Urothelium cell line (cell line): ENCODE measurements at regions not wholly inside any gene's neighbourhood (a gene's known extent, or its start where the extent isn't known, plus 50 kb on each side); places are given as distances from the start of the nearest gene placed in this dataset.

Source experiments
- DNase-seq: peaks from one replicate; pipeline ENCODE4 v3.0.0; 2011; ENCODE audit warnings: low spot score, mixed read lengths
- FAIRE-seq: peaks from 2 replicates; lab custom pipeline; 2011; peaks lifted over from hg19 to GRCh38; lab: Jason Lieb, UNC

DNA sequence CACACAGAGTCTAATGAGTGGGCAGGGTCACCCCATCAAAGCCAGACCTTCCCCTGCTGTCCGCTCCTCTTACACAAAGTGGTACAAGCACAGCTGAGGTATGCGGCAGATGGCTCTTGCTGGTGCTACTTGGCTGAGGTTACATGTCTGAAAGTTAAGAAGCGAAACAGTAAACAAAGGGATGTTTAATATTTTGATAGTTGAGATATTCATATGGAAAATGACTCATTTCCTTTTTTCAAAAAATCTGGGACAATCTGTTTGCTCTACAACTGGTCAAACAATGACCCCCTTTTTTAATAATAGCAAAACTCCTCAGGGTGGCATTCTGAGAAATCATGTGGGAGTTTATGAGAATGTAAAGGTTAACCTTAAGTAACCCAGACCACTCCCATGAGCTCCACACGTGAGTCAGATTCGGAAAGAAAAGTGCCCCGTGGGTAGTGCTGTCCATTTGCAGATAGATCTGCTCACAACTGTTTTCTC, 245.3 kb downstream of the TBXT start:
- FAIRE-seq: no peak
- DNase-seq: peak; percentile 53

DNA sequence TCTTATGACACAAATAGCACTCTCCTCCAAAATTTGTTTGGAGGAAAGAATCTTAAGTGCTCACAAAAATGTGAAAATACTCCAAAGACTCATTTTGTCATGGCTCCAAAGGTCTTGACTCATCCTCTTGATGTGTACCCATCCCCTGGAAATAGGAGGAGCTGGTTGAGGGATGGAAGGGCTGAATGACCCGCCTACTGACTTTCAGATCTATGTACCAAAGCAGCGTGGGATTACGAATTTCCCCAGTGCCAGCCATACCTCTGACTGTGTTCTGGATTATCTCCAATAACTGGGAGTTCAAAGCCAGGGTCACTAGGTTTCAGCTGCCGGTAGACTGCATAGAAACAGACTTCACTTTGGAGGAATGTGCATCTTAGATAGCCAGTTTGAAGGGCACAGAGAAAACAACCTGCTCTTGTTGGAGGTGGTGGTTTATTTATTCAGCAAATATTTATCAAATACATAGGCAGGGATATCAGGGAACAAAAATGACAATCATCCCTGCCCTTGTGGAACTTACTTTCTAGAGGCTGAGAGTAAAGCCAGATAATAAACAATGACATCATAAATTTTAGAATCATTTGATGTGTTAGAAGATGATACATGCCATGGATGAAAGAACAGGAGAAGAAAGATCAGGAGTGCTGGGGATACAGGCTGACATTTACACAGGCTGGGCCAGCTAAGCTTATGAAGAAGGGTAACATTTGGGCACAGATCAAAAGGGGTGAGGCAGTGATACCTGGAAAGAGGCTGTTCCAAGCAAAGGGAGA, 246.6 kb downstream of the TBXT start:
- peak; percentile 14 for DNase-seq
- FAIRE-seq: no peak

DNA sequence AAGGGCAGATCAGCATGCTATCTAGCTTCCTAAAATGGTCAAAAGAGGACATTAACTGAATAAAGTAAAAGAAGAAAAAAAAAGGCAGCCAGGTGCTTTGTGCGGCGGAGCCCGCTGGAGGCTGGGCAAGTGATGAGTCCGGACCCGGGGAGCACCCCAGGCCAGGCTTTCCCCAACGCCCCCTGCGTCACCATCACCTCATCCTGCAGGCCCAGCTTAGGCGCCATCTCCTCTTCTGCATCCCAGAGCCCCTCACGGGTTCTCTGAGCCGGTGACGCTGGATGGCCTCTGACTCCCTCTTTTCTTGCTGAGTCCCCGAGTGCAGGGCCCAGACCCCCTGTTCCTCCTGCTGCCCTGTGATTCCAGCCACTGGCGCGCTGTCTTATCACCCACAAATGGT, 250.1 kb downstream of the TBXT start:
- DNase-seq (no peak), FAIRE-seq (no peak)

DNA sequence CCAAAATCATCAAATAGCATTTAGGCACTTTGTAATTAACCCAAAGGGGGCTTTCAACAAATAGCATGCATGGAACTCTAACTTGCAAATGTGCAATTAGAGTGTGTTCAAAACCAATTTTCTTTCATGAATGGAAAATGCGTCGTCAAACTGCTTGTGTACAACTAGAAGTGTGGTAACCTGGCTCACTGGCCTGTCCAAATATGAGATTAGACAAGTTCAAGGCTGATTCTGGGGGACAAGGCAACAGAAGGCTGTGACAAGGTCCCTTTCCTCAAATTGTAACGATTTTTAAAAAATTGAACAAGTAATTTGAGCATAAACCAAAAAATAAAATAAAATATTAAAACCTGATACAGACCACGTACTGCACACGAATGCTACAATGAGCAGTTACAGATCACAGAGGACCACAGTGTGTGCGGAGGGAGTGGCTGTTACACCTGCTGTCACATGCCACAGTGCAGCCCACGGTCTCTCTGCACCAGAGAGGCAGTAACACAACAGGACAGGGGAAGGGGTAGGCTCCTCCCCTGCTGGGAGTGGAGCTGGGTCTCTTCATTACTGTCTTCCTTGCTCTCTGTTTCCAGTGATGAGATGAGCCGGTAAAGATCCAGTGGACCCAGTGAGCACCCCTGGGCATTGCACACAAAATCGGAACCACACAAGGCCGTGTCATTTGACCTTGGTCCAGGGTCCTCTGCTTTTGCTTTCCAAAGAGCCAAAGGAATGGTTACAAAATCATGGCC, 252.2 kb upstream of the PDE10A start:
- DNase-seq: no peak
- no peak for FAIRE-seq

DNA sequence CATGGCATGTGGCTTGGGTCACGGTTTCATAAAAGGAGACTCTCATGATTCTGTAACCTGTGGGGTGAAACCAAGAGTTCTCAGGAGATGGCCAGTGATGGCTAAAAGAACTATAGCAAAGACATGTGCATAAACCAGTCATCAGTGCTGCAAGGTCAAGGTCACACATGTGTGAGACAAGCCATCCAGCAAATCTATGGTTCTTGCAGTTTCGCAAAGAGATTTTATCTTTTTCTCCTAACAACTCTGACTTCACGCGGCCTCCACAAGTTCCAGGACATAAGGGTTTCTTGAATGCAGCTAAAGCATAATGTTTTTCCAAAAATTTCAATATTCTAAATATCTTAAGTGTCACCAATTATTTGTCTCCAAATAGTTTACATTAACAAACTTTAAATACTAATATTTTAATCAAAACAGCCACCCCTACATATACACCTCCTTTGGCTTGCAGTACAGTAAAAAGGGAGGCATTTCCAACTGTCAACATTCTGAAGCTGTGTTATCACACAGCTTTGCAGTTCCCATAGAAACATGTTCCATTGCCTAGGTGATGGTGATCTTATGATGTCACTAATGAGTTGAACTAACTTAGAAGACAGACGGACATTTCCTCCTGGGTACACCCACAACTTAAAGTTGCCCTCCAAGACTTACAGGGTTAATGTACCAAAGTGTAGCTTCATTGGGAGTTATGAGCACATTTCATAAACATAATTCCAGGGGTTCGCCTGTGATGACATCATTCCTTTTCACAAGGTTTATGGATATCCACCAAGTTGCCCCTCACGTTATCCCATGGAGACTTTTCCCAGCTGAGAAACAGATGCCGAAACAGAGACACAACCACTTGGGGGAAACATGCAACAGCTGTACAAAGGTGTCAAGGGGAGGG, 250.9 kb upstream of the PDE10A start:
- DNase-seq: no peak
- FAIRE-seq: no peak

DNA sequence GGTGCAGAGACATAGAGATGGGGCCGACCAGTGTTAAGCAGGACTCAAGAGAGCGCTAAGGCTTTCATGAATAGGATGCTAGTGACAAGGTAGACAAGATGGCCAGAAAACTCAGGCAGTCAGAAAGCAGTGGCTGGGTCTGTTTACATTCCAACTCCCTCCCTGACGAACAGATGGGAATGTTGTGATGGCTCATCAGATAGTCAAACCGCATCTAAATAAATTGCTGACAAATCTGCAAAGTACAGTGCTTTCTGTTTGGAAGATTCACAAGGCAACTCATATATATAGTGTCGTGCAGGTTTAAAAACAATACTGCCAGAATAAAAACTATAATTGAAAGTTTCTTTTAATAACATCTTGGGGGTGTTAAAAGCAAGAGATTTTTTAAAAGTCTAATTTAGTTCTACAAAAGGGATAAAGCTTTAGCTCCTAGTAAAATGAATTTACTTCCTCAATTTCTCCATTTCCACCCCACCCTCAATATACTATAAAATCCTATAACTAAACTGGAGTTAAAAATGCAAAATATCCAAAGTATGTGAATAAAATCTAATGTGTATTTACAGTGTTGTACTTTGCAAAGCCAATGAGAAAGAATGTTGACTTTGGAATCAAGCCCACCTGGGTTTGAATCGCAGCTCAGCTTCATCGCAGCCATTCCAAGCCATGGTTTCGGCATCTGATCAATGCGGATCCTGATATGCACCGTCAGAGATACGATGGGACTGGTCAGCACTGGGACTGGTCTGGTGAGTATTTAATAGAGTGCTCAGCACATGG, 247.3 kb upstream of the PDE10A start:
- no peak for FAIRE-seq

DNA sequence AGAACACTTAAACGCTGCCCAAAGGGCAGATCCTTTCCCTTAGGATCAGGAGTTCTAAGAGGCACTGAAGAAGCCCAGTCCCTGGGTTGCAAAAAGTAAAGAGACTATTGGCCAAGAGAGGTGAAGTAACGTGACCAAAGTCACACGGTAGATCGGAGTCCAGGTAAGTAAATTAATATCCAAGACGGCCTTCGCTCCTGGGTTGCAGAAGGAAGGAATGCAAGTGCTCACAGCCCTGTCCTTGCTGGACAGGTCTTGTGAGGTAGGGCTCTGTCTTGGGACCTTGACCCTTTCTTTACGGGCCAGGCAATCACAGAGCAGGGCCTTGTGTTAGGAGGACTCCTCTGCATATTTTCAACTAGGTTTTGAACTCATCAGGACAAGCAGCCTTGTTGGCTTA, 243.7 kb upstream of the PDE10A start:
- FAIRE-seq: no peak
- no peak for DNase-seq

More for the DNA sequence above, 247.3 kb upstream of the PDE10A start:
- DNase-seq: no peak

DNA sequence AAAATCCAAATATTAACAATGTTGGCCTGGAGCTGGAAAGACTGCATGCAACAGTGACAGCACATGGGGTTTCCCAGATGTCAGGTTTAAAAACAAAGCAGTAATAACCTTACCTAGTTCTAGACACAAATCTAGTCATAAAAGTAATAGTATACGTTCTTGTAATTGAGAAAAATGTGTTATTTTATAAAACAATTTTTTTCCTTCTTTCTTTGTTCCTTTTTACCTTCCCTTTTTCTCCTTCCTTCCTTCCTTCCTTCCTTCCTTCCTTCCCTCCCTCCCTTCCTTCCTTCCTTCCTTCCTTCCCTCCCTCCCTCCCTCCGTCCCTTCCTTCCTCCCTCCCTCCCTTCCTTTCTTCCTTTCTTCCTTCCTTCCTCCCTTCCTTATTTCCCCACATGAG, 242.7 kb upstream of the PDE10A start:
- FAIRE-seq: no peak
- no peak for DNase-seq

DNA sequence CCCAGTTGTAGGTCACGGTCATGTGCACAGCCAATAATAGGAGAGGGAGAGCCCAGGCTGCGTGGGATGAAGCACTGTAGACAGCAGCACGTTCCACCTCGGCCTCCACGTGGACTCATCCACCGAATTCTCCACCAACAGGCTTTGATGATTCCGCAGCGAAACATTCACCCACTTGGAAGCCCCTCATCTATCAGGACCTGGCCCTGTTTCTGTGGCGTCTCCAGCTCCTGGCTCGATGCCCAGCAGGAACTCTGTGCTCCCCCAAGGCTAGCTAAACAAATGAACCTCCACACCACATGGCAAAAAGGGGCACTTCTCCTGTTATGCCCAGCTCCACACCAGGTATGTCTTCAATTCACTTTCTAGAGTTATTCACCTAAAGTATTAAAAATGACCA, 237.9 kb upstream of the PDE10A start:
- DNase-seq: no peak
- FAIRE-seq: no peak

DNA sequence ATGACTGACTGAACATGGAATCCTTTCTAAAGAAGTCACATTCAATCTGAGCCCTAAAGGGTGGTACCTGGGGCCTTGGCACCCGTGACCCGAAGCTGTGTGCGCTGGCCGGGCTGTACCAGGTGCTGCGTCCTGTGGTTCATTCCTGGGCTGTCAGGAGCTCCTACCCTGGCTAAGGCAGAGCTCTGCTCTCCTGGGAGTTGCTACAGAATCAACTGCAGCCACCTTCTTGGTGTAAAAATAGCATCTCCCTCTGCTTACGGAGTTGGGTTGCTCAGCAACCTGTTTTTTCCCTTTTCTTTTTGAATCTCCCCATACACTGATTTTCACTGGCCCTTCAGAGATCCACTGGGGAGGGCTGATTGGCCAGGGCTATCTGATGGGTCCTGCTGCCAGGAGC, 236.6 kb upstream of the PDE10A start:
- FAIRE-seq (no peak), DNase-seq (no peak)

DNA sequence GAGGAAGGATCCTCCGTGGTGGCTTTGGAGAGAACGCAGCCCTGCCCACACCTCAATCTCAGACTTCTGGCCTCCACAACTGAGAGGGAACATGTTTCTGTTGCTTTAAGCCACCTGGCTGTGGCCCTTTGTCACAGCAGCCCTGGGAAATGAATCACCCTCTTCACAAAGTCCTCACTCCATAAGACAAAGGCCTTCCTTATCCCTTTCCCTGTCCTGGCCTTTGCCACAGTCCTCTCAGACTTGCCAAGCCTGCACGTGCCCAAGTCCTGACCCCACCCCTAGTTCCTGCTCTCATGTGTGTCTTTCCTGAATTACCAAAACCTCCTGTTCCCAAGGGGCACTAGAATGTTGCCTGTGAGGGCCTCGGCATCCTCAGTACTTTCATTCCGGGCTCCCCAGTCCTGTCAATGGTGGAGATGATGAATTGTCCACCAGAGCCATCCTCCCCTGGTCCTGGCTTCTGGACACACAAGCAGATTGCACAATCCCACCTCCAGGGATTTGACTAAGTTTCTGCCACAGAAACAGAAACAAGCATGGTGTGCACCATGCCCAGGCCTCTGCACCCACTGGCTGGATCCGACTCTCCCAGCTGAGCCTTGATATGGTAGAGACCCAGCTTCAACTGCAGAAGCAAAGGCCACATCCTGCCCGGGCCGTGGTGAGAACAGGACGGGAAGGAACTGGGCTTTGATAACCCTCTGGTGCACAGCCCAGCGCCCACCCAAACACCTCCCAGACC, 232.6 kb upstream of the PDE10A start:
- no peak for FAIRE-seq

DNA sequence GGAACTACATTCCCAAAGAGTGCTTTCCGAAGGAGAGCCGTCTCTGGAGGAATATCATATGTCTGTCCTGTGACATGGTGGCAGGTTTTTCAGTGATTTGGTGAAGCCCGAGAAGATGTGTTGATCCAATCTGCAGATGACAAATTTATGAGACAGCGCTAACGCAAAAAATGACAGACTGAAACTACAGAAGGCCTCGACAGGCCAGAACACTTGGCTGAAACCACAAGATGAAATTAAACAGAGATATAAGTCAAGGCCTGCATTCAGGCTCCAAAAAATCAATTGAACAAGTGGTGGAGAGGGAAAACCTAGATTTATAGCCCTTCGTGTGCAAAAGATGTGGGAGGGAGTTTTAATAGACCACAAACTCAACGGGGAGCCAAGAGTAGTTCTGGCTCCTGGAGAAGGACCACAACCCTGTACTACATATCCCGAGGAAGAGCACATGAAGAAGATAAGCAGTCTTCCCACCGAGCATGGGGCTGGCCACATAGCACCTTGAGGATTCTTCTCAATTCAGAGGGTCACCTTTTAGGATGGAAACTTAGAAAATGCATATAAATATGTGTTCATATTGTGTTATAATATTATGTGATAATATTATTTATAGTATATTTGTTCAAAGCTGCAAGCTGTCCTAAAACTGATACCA, 231.3 kb upstream of the PDE10A start:
- FAIRE-seq: no peak

More for the DNA sequence above, 232.6 kb upstream of the PDE10A start:
- peak; percentile 27 for DNase-seq

DNA sequence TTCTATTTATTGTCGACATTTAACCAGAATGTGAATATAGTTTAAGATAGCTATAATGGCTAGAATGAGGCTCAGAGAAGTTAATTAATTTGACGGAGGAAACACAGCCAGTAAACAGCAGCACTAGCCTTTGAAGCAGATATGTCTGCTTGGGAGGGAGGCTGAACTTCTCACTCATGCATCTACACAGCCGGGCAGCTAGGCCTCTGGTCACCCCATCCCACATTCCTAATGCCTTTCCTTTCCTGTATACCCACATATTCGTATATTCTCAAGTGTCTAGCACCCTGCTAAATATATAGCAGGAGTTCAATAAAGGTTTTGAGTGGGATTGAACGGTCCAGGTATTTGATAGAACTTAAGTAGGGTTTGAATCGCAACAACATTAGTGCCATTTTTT, 230.4 kb upstream of the PDE10A start:
- no peak for DNase-seq
- no peak for FAIRE-seq

More for the DNA sequence above, 231.3 kb upstream of the PDE10A start:
- no peak for DNase-seq

DNA sequence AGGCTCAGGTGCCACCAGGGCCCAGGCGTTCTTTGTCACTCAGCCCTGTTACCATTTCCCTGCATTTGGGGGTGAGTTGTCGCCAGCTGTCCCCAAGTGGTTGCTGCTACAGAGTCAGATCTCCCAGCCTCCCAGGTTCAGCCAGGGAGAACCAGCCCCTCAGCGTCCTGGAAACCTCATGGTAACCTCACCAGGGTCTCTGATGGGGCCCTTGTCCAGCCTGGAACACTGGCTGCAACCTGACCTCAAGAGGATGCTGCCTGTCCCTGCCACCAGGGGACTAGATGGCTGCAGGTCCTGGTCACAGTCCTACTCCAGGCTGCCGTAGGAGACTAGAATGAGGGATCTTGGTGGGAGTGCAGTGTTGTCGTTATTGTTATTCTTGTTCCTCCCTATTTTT, 228.3 kb upstream of the PDE10A start:
- no peak for FAIRE-seq
- DNase-seq: no peak

DNA sequence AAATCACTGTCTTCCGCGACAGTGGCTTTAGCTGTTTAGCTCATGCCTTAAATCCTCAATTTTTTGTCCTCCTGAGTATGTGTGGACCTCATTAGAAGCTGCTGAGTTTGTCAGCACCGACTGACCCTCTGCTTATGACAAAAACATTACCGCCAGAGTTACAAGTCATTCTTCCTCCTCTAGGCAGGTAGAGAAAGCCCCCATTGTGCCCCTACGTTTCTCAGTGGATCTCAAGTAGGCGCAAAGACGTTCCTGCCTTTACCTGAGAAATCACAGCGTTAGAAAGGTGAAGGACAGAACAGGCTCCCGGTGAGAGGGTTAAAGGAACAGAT, 227.3 kb upstream of the PDE10A start:
- FAIRE-seq: peak; percentile 5
- DNase-seq: no peak

DNA sequence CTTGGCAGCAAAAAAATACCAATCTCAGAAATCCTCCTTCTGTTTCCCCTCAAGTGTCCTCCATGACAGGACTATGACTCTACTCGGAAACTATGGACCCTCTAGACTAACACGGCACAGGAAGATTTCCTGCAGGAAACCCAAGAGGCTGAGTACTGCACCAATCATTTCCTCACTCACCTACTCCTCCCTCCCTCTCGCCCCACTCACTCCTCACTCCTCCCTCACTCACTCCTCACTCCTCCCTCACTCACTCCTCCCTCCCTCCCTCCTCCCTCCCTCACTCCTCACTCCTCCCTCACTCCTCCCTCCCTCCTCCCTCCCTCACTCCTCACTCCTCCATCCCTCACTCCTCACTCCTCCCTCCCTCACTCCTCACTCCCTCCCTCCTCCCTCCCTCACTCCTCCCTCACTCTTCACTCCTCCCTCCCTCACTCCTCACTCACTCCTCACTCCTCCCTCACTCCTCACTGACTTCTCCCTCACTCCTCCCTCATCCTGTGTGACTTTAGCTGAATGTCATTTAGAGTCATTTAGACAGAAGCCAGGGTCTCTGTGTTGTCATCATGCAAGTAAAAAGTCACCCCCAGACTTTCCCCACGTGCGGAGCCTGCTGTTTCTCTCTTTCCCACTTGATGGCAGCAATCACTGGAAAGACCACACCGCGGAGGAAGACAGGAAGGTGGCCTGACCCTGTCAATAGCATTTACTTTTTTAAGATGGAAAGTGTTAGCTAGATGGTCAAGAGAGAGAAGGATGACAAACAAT, 226.8 kb upstream of the PDE10A start:
- peak; percentile 64 for DNase-seq

DNA sequence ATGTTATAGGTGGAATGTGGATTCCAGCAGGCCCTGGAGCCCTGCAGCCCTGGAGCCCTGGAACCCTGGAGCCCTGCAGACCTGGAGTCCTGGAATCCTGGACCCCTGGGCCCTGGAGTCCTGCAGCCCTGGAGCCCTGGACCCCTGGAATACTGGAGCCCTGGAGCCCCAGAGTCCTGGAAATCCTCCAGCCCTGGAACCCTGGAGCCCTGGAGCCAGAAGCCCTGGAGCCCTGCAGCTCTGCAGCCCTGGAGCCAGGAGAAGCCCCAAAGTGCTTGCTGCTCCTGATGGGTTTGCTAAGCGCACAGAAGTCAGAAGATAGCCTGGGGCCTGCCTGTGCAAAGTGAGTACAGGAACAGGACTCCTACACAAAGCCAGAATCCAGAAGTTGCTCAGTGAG, 223.1 kb upstream of the PDE10A start:
- no peak for FAIRE-seq
- no peak for DNase-seq

More for the DNA sequence above, 226.8 kb upstream of the PDE10A start:
- peak; percentile 87 for FAIRE-seq
